Mucosa of descending colon (tissue), 3 donors: ENCODE measurements at regions not wholly inside any gene's neighbourhood (a gene's known extent, or its start where the extent isn't known, plus 50 kb on each side); places are given as distances from the start of the nearest gene placed in this dataset.

Source experiments
- ATAC-seq: fragments of 200-7000 bp; cut with Tn5 transposase; one replicate; pipeline ENCODE4 v1.9.1; 2020; ENCODE audit warnings: mild to moderate bottlenecking, moderate library complexity
- DNase-seq, 3 donors: peaks; one replicate each; pipeline ENCODE4 v3.0.0-alpha.2; 2020
- H3K36me3 ChIP-seq: fragments of 200-600 bp; one replicate; pipeline ENCODE4 v1.8.0; 2021; ENCODE audit warnings: low read depth, mild to moderate bottlenecking
- H3K4me1 ChIP-seq: fragments of 200-600 bp; one replicate; pipeline ENCODE4 v1.8.0; 2021; ENCODE audit warnings: low read depth, mild to moderate bottlenecking
- H3K4me3 ChIP-seq: fragments of 200-600 bp; one replicate; pipeline ENCODE4 v1.8.0; 2021; ENCODE audit warnings: mild to moderate bottlenecking
- H3K9me3 ChIP-seq: fragments of 200-600 bp; one replicate; pipeline ENCODE4 v1.8.0; 2021; ENCODE audit warnings: mild to moderate bottlenecking
- intact Hi-C, 2 donors: fragments of 100-400 bp; cut with DNase I in 1 of 2; cut with micrococcal nuclease in 1 of 2; formaldehyde crosslinking; loops; one replicate each; pipeline versions ENCODE4 v1.11.0 to v1.11.1; 2022; cut with DNase I, micrococcal nuclease
- TF ChIP-seq, protein P1 (sequence below): fragments of 200-600 bp; IDR thresholded peaks from one replicate; pipeline ENCODE4 v1.8.0; 2022; ENCODE audit warnings: antibody characterized with exemption, mild to moderate bottlenecking
- donor health status: DM: no; HTN: no; CAD: no; lungs with moderate emphysema.
- donor health status: DM: no; HTN: no; CAD: no.
- donor health status: DM: no; HTN: yes; CAD: no.

- H3K9me3 ChIP-seq: no peaks in the 10 kb centered on the region
- TF ChIP-seq, protein P1, sequence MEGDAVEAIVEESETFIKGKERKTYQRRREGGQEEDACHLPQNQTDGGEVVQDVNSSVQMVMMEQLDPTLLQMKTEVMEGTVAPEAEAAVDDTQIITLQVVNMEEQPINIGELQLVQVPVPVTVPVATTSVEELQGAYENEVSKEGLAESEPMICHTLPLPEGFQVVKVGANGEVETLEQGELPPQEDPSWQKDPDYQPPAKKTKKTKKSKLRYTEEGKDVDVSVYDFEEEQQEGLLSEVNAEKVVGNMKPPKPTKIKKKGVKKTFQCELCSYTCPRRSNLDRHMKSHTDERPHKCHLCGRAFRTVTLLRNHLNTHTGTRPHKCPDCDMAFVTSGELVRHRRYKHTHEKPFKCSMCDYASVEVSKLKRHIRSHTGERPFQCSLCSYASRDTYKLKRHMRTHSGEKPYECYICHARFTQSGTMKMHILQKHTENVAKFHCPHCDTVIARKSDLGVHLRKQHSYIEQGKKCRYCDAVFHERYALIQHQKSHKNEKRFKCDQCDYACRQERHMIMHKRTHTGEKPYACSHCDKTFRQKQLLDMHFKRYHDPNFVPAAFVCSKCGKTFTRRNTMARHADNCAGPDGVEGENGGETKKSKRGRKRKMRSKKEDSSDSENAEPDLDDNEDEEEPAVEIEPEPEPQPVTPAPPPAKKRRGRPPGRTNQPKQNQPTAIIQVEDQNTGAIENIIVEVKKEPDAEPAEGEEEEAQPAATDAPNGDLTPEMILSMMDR: no peak
- no peak for DNase-seq
- intact Hi-C loops: no loop called here
- H3K4me1 ChIP-seq: peaks cover 7% of the 10 kb centered on the region
- H3K4me3 ChIP-seq: no peak overlapping the region
- peak; percentile 62 for ATAC-seq
- no peaks in the 10 kb centered on the region for H3K36me3 ChIP-seq
Observed at GRCh38 chr12:65597527-65597926, 226.8 kb upstream of the HMGA2 start.

GRCh38 chr12:65598688-65599087 lies 225.6 kb upstream of the HMGA2 start:
- H3K4me1 ChIP-seq: peaks cover 10% of the 10 kb centered on the region
- TF ChIP-seq, protein P1: no peak
- ATAC-seq: no peak
- H3K36me3 ChIP-seq: no peaks in the 10 kb centered on the region
- no peak for DNase-seq
- intact Hi-C loops: no loop called here
- no peaks in the 10 kb centered on the region for H3K9me3 ChIP-seq
- H3K4me3 ChIP-seq: no peak overlapping the region

DNA sequence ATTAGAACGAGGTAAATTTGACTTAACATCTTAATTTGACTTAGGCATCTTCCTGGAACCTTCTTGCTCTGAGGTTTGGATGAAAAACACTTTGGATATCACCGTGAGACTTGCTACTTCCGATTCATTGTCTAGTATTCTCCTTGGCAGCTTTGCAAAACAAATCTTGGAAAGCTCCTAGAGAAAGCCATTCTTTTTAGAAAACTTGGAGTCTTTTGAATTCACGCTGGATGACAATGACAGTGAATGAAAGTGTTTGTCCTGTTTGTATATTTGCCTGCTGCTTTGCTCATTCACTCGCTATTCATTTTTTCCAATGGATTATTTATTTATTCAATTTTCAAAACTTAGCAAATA lies 222.1 kb upstream of the HMGA2 start:
- TF ChIP-seq, protein P1: no peak
- ATAC-seq: no peak
- no peak for DNase-seq
- Histone ChIP-seq H3K36me3 (no peaks in the 10 kb centered on the region), H3K9me3 (no peaks in the 10 kb centered on the region), H3K4me1 (peaks cover 17% of the 10 kb centered on the region), H3K4me3 (no peak overlapping the region)
- intact Hi-C loops: no loop called here

DNA sequence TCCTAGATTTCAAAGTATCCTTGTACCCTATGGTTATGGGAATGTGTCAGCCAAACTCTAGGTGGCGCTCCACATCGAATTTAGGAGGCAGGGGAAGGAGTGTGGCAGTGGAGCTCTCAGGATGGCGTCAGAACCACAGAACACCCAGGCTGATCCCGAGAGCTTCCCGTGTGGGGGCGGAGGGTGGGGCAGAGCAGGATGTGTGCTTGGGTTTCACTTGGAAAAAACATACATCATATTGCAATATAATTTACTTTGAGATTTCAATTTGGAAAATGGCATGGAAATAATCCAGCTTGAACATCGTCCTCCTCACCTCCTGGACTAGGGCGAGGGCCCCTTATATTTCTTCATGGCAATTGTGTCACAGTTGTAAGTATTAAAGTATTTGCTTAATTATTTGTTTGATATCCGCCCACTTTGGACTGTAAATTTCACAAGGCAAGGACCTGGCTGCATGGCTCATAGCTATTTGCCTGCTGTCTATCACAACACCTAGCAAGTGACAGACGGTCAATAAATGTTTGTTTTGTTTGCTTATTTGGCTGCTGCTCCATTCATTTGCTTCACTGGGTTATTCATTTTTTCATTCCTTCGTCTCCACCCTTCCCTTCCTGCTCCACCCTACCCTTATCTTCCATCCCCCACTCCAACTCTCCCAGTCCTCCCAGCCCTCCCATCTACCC lies 221.5 kb upstream of the HMGA2 start:
- TF ChIP-seq, protein P1: peak; percentile 29
- no peak overlapping the region for H3K4me3 ChIP-seq
- DNase-seq (peak; percentile 61 to 81 (median 76)), ATAC-seq (peak; percentile 88)
- no peaks in the 10 kb centered on the region for H3K9me3 ChIP-seq
- intact Hi-C loops: no loop called here
- H3K4me1 ChIP-seq: peaks cover 19% of the 10 kb centered on the region
- H3K36me3 ChIP-seq: no peaks in the 10 kb centered on the region

- TF ChIP-seq, protein P1: no peak
- Histone ChIP-seq H3K9me3 (no peaks in the 10 kb centered on the region), H3K36me3 (no peaks in the 10 kb centered on the region), H3K4me3 (no peak overlapping the region), H3K4me1 (peaks cover 19% of the 10 kb centered on the region)
- ATAC-seq: peak; percentile 48
- intact Hi-C loops: no loop called here
- DNase-seq: peak in 2 of 3 donors; percentile 27 to 42
Observed at GRCh38 chr12:65603438-65604351, 220.6 kb upstream of the HMGA2 start.
